BJ (cell line): ENCODE measurements at regions not wholly inside any gene's neighbourhood (a gene's known extent, or its start where the extent isn't known, plus 50 kb on each side); places are given as distances from the start of the nearest gene placed in this dataset.

Experiments
- CTCF ChIA-PET: fragments of 350-600 bp; formaldehyde crosslinking; extraction: SDS; loops from one replicate; lab custom pipeline; 2021; ENCODE audit warnings: antibody characterized with exemption, inconsistent platforms; lab: Yijun Ruan, JAX
- POLR2A ChIA-PET: fragments of 300-600 bp; sonication (Branson Sonifier 250); formaldehyde crosslinking; extraction: SDS; loops from one replicate; lab custom pipeline; 2021; ENCODE audit warnings: antibody characterized with exemption; lab: Charles Lee
- DNase-seq: peaks from one replicate; pipeline ENCODE4 v3.0.0-alpha.2; 2011; ENCODE audit warnings: low read depth
- H3K27me3 ChIP-seq: 2 replicates; pipeline ENCODE4 v1.6.0; 2011; ENCODE audit warnings: low read length; ENCODE audit not compliant: control insufficient read depth, insufficient read depth
- H3K36me3 ChIP-seq: 2 replicates; pipeline ENCODE4 v1.5.1; 2011; ENCODE audit warnings: low read length; ENCODE audit not compliant: control insufficient read depth, insufficient read depth
- H3K4me3 ChIP-seq: 2 replicates; pipeline ENCODE4 v1.5.1; 2011; ENCODE audit warnings: low read depth, mild to moderate bottlenecking, control low read depth, low read length
- CTCF ChIP-seq: IDR thresholded peaks from 2 replicates; pipeline ENCODE4 v1.5.1; 2011; ENCODE audit warnings: low read depth, mild to moderate bottlenecking, control low read depth, inconsistent platforms, low read length, moderate library complexity; ENCODE audit not compliant: insufficient read depth

- POLR2A ChIA-PET = no interaction called here
- no peak for TF ChIP-seq CTCF
- no peak for DNase-seq
Observed at GRCh38 chr1:217010253-217010652, 287.0 kb upstream of the ESRRG start.

GRCh38 chr1:217009376-217009775 is 286.1 kb upstream of the ESRRG start:
- no peak for TF ChIP-seq CTCF
- POLR2A ChIA-PET = no interaction called here
- Histone ChIP-seq H3K36me3 (no peaks in the 10 kb centered on the region), H3K4me3 (no peak overlapping the region), H3K27me3 (no peaks in the 10 kb centered on the region)
- DNase-seq = no peak
- CTCF ChIA-PET = no interaction called here

More at GRCh38 chr1:217010253-217010652, 287.0 kb upstream of the ESRRG start:
- CTCF ChIA-PET = no interaction called here
- Histone ChIP-seq H3K4me3 (no peak overlapping the region), H3K36me3 (no peaks in the 10 kb centered on the region), H3K27me3 (no peaks in the 10 kb centered on the region)

GRCh38 chr1:217004776-217005436 is 281.7 kb upstream of the ESRRG start:
- POLR2A ChIA-PET = no interaction called here
- CTCF ChIA-PET = no interaction called here
- Histone ChIP-seq H3K27me3 (no peaks in the 10 kb centered on the region), H3K36me3 (no peaks in the 10 kb centered on the region), H3K4me3 (no peak overlapping the region)
- no peak for DNase-seq
- no peak for TF ChIP-seq CTCF

- CTCF ChIA-PET = no interaction called here
- DNase-seq = no peak
- no peaks in the 10 kb centered on the region for H3K27me3 ChIP-seq
- no peaks in the 10 kb centered on the region for H3K36me3 ChIP-seq
- TF ChIP-seq CTCF = no peak
- POLR2A ChIA-PET = no interaction called here
- H3K4me3 ChIP-seq = no peak overlapping the region
Observed at GRCh38 chr1:217003355-217003754, 280.1 kb upstream of the ESRRG start.

GRCh38 chr1:216997831-216998230 is 274.6 kb upstream of the ESRRG start:
- no peak for DNase-seq
- H3K4me3 ChIP-seq = no peak overlapping the region
- ChIA-PET POLR2A (no interaction called here), CTCF (no interaction called here)
- H3K27me3 ChIP-seq = no peaks in the 10 kb centered on the region
- H3K36me3 ChIP-seq = no peaks in the 10 kb centered on the region
- TF ChIP-seq CTCF = no peak
